Prostate gland (tissue), 2 donors: ENCODE measurements at regions not wholly inside any gene's neighbourhood (a gene's known extent, or its start where the extent isn't known, plus 50 kb on each side); places are given as distances from the start of the nearest gene placed in this dataset.

Source experiments
- POLR2A ChIP-seq: fragments of 450-650 bp; IDR thresholded peaks from one replicate; pipeline ENCODE4 v1.6.1; 2016; ENCODE audit warnings: antibody characterized with exemption, mild to moderate bottlenecking
- POLR2AphosphoS5 ChIP-seq: sonication (generic); formaldehyde crosslinking; IDR thresholded peaks from one replicate; pipeline ENCODE4 v1.6.1; 2017; ENCODE audit warnings: antibody characterized with exemption
- TF ChIP-seq, protein P1 (sequence below), 4 experiments: fragments of 200-600 bp in 2 of 4; fragments of 450-650 bp in 2 of 4; sonication (generic) in 2 of 4; IDR thresholded peaks; 1 replicate in 3 of 4; 2 replicates in 1 of 4; pipeline ENCODE4 v1.5.1; 2016 to 2019; ENCODE audit warnings: antibody characterized with exemption in 4 of 4, mild to moderate bottlenecking in 2 of 4, moderate library complexity in 2 of 4

DNA sequence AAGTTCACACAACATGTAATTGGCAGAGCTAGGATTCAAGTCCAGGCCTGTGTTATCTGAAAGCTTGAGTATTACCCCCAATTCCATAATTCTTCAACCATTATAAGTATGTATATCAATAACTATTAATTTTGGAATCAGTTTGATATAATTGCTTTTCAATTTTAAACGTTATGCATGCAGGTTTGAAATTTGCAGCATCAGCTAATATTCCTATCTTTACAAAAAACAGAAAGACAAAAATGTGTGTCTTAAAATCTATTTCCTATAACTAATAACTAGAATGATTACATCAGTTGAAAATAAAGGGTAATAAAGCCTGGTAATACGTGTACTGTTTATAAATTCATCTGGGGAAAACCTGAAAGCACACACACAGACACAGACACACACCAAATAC lies 543.3 kb upstream of the PKDCC start:
- TF ChIP-seq, protein P1, sequence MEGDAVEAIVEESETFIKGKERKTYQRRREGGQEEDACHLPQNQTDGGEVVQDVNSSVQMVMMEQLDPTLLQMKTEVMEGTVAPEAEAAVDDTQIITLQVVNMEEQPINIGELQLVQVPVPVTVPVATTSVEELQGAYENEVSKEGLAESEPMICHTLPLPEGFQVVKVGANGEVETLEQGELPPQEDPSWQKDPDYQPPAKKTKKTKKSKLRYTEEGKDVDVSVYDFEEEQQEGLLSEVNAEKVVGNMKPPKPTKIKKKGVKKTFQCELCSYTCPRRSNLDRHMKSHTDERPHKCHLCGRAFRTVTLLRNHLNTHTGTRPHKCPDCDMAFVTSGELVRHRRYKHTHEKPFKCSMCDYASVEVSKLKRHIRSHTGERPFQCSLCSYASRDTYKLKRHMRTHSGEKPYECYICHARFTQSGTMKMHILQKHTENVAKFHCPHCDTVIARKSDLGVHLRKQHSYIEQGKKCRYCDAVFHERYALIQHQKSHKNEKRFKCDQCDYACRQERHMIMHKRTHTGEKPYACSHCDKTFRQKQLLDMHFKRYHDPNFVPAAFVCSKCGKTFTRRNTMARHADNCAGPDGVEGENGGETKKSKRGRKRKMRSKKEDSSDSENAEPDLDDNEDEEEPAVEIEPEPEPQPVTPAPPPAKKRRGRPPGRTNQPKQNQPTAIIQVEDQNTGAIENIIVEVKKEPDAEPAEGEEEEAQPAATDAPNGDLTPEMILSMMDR (IDR thresholded peaks at IDR 0.05): no peak
- TF ChIP-seq POLR2A (no peak), POLR2AphosphoS5 (no peak)
